Activated CD4-positive, CD25-positive, alpha-beta regulatory T cell treated with anti-CD3 and anti-CD28 coated beads, Interleukin-2, amount 50 U/mL, for 24 hours (primary cell): ENCODE measurements at regions not wholly inside any gene's neighbourhood (a gene's known extent, or its start where the extent isn't known, plus 50 kb on each side); places are given as distances from the start of the nearest gene placed in this dataset.
"Not testable (repeated sequence)": the region's sequence is repeated elsewhere in the genome, so short reads cannot be mapped to it uniquely, and the experiment has no call there.

Source experiments
- ATAC-seq, 2 donors: fragments of 150-1000 bp; cut with Tn5 transposase; one replicate each; pipeline ENCODE4 v1.10.0; 2021; ENCODE audit warnings: mild to moderate bottlenecking in 1 of 2, moderate library complexity in 1 of 2

GRCh38 chr5:102666164-102666946, 88.8 kb upstream of the PAM start:
- ATAC-seq: no peak

DNA sequence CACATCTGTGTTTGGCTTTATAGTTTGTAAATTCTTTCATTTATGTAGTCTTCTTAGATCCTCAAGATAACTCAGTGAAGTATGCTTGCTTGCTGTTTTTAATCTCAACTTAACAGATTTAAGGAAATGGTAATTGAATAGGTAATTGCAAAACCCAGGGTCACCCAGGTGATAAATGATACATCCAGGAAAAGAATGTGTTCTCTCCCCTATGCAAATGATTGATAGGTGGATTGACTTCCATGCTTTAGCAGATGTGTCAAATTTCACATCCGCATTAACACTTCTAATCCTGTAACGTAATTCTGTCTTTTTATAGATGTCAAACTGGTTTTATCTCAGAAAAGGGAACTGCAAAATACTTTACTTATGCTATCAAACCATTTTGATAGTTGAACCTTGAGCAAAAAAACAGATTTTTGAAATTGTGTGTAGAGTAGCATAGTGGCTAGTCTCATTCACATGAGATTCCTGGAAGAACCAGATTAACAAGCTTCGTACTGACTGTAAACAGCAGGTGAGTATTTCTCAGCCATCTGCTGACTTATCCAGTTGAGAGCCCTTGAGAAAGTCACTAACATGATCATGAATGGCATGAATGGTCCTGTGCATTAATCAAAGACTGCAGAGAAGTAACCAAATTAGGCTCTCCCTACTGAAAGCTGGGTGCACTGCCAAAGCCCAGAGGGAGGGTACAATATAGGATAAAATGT, 86.7 kb upstream of the PAM start:
- ATAC-seq: no peak

GRCh38 chr5:102670224-102670836, 84.8 kb upstream of the PAM start:
- no peak for ATAC-seq

DNA sequence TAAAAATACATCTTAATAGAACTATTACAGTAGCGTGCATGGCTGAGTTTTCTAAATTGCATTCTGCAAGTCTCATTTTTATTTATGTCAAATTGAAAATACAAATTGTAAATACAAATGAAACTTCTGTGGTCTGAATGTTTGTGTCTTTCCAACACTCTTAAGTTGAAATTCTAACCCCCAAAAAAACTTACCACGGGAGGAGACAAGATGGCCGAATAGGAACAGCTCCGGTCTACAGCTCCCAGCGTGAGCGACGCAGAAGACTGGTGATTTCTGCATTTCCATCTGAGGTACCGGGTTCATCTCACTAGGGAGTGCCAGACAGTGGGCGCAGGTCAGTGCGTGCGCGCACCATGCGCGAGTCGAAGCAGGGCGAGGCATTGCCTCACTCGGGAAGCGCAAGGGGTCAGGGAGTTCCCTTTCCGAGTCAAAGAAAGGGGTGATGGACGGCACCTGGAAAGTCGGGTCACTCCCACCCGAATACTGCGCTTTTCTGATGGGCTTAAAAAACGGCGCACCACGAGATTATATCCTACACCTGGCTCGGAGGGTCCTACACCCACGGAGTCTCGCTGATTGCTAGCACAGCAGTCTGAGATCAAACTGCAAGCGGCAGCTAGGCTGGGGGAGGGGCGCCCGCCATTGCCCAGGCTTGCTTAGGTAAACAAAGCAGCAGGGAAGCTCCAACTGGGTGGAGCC, 83.9 kb upstream of the PAM start:
- ATAC-seq: not testable (repeated sequence)

DNA sequence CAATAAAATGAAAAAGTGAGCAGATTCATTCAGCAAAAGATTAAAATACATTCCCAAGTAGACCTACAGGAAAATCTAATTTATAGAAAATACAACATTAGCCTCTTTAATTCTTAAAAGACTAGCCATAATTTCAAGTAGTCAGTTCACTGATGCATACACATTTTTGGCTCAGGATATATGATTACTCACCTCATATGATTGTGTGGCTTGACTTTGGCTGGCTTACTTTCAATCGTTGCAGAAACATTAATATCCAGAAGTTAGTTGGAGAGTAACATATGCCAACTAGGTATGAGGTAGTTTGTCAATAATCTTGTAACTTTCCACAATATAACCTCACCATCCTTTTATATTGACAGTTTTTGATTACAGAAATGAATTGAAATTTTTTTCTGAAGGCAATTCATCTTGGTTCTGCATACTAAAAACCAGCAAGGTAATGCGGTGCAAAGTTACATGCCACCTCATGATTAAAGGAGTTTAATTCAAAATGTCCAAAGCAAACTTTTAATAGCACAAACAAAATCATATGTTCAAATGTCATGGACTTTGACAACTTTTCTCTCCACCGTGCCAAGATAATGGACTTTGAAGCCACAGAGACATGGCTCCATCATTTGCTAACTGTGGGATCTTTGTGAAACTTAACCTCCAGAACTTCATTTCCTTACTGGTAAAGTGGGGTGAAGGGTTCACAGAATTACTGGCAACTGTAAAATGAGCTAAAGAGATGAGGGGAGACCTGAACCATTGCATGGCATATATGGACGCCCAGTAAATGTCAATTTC, 76.6 kb upstream of the PAM start:
- ATAC-seq: no peak

DNA sequence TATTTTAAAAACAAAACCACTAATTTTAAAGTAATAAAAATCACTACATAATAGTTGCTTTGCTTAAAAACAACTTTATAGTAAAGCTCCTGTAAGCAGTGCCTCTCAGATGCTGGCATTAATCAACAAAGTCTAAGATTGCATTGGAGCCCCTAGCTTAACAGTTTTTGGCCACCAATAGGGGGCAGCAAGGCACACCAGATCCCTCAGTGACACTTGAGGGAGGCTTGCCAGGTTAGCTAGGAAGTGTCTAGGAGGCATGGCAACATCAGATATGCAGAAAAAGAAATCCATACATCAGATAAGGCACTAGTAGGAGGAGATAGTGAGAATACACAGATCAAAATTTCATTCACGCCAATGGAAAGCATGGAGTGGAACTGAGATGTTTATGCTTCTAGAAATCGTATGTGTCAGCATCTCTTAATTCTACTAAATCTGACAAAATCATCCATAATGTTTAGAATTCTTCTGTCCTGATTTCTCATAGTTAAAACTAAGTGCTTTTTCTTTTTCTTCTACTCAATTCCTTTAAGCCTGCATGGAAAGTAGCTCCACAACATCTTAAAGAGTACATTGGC, 73.6 kb upstream of the PAM start:
- peak; percentile 63 to 68 for ATAC-seq

DNA sequence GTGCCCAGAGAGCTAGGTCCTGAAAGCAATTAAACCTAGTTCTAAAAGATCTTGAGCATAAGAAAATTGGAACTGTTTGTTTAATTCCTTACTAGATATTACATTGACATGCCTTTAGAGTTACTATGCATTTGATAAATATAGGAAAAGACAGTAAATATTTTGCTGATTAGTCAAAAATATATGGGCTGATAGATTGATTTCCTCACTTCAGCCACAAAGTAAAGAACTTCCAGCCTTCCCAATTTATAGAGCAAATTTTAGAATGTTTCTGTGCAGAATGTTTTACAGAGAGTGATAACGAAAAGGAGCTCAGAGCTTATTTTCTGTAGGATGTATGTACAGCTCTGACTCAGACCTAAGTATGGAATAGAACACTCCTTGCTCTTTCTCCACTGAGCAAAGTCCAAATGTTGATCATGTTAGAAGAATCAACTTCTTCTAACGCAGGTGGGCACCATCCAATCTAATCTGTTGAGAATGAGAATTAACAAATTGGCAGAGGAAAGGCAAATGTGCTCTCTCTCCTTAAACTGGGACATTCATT, 72.9 kb upstream of the PAM start:
- no peak for ATAC-seq

DNA sequence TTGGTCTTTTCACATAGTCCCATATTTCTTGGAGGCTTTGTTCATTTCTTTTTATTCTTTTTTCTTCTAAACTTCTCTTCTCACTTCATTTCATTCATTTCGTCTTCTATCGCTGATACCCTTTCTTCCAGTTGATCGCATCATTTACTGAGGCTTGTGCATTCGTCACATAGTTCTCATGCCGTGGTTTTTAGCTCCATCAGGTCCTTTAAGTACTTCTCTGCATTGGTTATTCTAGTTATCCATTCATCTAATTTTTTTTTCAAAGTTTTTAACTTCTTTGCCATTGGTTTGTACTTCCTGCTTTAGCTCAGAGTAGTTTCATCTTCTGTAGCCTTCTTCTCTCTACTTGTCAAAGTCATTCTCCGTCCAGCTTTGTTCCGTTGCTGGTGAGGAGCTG, 67.0 kb upstream of the PAM start:
- ATAC-seq: not testable (repeated sequence)

GRCh38 chr5:102688581-102689342, 66.3 kb upstream of the PAM start:
- not testable (repeated sequence) for ATAC-seq

- ATAC-seq: no peak
Measured at GRCh38 chr5:102690910-102691309, 64.2 kb upstream of the PAM start.

DNA sequence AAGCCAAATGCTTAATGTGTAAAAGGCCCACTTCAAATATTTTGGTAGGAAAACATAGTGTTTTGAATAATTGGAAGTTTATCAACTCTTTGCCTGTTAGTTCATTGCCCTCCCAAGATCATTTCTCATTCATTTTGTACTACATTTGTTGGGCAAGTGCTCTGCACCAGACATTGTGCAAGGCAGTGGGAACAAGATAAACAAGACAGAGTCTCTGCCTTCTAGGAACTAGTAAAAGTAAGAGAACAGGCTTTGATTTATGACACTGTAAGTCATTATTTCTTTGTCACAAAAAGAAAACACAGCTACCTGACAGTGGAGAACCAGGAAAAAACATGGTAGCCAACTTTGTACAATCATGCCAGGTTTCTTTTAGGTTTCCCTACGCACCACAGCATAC, 63.7 kb upstream of the PAM start:
- no peak for ATAC-seq

DNA sequence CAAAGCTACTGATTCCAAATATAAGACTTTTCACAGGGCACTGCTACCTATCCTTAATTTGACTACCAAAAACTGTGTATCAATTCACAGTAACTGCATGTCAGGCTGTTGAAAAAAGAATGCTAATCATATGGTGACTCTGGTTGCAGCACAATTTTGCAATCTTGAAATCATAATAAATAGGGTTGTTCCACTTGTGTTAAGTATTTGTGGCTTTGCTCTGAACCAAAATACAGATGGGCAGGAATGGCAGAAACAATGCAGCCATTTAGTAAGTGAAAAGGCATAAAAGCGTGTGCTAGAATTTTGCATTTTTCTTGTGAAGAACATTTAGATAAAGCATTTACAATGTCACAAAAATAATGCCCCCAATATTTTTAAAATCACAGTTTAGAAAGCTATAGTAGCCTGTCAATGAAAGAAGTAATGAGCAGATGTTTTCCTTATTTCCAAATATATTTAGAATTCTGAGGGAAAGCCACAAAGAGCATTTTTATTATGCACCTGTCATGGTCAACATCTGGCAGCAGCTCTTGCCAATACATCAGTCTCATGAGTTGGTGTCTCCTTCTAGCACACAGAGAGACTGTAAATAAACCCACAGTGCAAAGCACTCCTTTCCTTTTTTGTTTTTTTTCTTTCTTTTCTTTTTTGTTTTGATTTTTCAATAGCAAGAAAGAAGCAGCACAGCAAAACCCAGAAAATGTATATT, 54.8 kb upstream of the PAM start:
- no peak for ATAC-seq

DNA sequence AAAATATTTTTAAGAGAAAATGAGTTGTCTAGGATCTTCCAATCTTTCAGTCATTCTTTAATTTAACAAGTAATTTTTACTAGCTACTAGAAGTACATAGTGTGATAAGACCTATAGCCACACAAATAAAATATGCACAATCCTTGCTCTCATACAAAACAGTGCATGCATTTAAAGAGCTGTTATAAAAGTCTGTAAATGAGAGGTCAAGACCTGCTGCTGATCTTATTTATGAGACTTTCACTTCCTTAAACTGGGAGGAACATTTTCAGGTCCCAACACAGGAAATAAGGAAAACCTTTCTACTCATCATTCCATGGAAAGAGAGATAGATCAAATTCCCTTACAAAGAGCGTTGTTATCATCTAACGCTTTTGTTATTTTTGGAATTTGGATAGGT, 54.2 kb upstream of the PAM start:
- ATAC-seq: no peak

GRCh38 chr5:102701748-102702147, 53.4 kb upstream of the PAM start:
- no peak for ATAC-seq
